MM.1S (cell line): ENCODE measurements at regions not wholly inside any gene's neighbourhood (a gene's known extent, or its start where the extent isn't known, plus 50 kb on each side); places are given as distances from the start of the nearest gene placed in this dataset.

Experiments
- CTCF ChIP-seq: fragments of 300-600 bp; sonication (generic); IDR thresholded peaks from 2 replicates; pipeline ENCODE4 v1.5.1; 2016; ENCODE audit warnings: antibody characterized with exemption, low read length, mixed read lengths
- EZH2 ChIP-seq: fragments of 300-600 bp; sonication (generic); optimal IDR thresholded peaks from 2 replicates; pipeline ENCODE3; 2017; ENCODE audit warnings: low read depth, mild to moderate bottlenecking, antibody characterized with exemption, low read length, mixed read lengths

- no peak for TF ChIP-seq CTCF
- no peak for TF ChIP-seq EZH2
Measured at GRCh38 chr2:188721784-188722183, 252.4 kb upstream of the COL3A1 start.
